ENCODE measurements at regions not wholly inside any gene's neighbourhood (a gene's known extent, or its start where the extent isn't known, plus 50 kb on each side); places are given as distances from the start of the nearest gene placed in this dataset.
"Not testable (repeated sequence)": the region's sequence is repeated elsewhere in the genome, so short reads cannot be mapped to it uniquely, and the experiment has no call there.

DNA sequence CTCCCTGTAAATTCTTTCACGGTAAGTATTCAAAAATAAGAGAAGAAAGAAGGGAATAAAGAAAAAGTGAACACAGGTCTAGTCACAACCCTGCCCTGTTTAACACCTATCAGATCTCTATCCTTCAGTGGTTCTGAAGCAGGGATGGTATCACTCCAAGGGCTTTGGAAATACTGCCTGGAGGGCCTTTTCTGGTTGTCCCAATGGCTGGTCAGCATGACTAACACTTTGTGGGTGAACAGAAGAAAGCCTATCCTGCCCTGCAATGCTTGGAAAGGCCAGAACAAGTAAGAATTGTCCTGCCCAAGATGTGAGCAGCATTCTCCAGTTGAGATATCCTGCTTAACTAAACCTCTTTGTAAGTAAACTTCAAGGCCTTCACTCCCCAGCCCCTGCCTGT, 124.9 kb downstream of the TMEM167A start:
- DNase-seq: no peak

DNA sequence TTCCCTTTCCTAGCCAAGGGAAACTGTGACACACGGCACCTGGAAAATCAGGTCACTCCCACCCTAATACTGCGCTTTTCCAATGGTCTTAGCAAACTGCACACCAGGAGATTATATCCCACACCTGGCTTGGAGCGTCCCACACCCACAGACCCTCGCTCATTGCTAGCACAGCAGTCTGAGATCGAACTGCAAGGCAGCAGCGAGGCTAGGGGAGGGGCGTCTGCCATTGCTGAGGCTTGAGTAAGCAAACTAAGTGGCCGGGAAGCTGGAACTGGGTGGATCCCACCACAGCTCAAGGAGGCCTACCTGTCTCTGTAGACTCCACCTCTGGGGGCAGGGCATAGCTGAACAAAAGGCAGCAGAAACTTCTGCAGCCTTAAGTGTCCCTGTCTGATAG, 132.9 kb downstream of the TMEM167A start:
- DNase-seq: not testable (repeated sequence)

DNA sequence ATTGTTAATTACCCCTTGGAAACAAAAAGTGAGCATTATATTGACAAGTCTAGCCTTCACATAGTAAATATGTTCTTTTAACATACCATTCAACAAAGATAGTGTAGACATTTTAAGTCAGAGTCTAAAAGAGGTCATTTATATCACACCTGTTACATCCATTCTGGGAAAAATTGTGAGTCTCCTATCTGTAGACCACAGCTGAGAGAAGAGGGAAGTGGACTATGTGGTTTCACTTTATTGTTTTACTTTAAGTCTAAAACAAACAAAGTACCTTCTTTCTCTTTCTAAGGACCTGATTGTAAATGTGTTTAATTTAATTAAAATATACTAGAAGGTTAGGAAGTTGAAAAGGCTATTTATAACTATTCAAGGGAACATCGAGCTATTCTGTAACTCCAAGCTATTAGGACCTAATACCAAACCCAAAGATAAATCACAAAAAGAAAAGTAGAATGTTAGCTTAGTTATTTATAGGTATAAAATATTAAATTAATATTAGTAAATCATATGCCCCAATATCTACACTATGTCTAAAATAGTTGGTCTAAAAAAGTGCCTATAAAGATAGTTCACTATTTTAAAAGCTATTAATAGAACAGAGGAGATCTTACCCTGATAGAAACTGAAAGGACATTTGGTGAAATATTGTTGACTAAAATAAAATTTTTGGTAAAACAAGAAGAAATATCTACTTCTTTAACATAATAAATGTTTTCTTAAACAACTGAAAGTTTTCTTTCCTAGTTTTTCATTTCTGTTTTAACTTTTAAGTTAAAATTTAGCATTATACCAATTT, 134.9 kb downstream of the TMEM167A start:
- no peak for DNase-seq

DNA sequence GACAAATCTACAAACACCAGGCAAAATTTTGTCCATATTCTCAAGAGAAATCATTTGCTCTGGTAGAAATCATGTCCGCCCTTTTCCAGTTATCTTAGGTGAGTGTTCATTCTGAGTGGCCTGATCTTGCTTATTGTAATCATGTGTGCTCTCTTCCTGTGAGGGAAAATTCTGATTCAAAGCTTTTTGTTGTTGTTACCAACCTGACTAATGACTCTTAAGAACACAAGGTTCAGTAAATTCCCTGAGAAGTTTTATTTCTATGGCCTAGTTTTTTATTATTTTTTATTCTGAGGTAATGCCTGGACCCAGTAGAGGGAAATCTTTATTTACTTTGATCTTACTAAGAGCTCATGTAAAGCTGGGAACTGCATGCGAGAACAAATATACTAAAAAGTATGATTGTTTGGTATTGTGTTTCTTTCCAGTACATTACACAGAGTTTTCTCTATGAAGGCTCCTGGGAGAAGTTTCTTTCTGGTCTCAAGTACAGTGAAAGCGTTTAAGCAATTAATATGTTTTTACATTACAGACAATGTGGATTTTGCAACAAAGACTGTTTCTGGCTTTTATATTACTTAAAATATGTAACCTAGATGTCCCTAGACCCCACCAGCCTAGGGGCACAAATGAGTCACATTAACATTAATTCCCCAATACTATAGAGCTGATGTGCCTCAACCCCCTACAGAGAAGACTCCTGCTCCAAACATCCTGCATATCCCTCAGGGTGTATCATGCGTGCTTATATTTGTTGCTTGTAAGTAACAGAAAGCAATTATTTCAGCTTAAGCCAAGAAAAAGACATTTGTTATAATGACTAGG, 138.1 kb downstream of the TMEM167A start:
- DNase-seq: no peak

DNA sequence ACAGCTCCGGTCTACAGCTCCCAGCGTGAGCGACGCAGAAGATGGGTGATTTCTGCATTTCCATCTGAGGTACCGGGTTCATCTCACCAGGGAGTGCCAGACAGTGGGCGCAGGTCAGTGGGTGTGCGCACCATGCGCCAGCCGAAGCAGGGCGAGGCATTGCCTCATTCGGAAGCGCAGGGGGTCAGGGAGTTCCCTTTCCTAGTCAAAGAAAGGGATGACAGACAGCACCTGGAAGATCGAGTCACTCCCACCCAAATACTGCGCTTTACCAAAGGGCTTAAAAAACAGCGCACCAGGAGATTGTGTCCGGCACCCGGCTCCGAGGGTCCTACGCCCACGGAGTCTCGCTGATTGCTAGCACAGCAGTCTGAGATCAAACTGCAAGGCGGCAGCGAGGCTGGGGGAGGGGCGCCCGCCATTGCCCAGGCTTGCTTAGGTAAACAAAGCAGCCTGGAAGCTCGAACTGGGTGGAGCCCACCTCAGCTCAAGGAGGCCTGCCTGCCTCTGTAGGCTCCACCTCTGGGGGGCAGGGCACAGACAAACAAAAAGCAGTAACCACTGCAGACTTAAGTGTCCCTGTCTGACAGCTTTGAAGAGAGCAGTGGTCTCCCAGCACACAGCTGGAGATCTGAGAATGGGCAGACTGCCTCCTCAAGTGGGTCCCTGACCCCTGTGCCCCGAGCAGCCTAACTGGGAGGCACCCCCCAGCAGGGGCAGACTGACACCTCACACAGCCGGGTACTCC, 144.5 kb downstream of the TMEM167A start:
- not testable (repeated sequence) for DNase-seq

DNA sequence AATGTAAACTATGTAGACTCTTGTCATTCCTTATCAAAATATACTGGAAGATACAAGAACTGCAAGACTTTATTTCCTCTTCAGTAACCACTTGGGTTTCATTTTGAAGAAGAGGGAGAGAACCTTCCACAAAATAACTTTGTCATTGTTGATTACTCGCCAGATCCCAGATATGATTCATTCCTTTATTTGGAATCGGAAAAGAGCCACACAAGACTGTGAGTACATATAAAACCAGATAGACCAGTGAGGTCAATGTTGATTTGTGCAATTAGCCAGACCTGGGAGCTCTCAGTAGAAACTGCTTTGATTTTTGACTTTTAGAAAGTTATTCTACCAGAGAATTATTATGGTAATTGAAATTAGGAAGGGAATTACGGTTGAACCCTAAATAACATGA, 146.1 kb downstream of the TMEM167A start:
- peak in 1 of 4 experiments; percentile 10 for DNase-seq

DNA sequence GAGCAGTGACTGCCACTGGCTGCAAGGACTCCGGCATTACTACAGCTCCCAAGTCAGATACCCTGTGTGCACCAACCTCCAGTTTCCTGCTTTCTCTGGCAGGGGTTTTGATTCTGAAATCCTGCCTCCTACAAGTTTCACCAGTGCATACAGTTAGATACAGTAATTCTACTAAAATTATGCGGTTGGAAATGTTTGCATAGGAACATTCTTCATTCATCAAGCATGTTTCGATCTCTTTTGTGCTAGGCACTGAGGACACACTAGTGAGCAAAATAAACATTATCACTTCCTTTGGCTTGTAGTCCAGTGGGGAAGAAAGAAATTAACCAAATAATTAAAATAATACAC, 152.2 kb downstream of the TMEM167A start:
- DNase-seq: no peak

DNA sequence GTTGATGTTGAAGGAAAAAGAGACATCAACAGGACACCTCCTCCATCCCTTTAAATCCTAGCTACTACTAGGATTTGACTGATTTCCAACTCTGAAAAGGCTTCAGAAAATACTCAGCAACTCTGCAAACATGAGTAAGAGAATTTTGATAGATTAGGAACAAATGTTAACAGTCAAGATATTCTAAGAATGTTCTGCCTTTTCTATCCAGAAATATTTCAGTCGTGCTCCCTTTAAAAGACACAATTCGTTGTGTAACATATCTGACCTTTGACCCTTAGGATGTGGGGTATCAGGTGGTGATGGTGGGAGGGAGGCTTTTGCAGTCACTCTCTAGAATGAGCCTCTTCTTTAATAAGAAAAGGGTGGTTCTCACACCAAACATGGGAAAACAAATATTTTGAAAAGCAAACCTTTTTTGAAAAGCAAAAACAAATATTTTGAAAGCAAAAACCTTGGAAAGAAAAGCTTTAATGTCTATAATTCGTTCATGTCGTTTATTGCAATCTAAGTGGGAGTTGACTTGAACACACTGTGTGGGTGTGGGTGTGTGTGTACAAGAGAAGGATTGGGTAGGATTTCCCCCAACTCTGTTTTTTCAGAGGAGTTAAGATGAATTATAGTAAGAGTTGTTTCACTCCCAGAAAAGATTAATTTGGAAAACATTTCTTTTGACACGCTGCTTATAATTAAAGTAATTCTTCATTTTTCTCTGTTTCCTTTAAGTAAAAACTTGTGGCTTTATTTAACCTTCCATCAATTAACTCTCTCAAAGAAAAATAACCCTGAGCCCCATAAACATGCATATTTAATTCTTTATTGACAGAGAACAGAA, 152.8 kb downstream of the TMEM167A start:
- no peak for DNase-seq

DNA sequence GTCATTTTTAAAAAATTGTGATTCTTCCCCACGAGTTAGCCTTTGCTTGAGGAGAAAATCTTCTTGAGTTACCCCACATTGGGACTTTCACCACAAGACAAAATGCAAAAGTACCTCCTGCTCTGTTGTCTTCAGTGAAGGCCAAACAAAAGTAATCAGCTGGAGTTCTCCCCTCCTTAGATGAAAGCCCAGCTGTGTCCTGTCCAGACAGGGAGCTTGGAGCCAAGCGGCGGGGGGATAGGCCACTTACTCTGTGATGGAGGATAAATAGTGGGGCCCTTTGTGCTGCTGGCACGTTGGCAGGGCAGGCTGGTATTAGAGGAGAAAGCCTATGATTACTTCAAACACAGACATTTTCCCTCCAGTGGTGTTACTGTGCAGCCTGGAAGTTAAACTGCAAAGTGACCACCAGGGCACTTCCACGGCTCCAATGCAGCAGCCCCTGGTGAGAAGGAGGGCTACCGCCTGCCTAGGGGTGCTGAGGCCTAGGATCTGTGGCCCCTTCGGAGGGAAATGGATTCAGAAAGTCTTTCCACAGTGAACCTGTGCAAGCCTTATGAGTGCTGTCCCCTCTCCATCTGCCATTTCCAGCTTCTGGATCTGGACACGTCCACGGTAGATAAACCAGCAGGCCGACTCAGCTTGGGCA, 155.0 kb downstream of the TMEM167A start:
- no peak for DNase-seq

DNA sequence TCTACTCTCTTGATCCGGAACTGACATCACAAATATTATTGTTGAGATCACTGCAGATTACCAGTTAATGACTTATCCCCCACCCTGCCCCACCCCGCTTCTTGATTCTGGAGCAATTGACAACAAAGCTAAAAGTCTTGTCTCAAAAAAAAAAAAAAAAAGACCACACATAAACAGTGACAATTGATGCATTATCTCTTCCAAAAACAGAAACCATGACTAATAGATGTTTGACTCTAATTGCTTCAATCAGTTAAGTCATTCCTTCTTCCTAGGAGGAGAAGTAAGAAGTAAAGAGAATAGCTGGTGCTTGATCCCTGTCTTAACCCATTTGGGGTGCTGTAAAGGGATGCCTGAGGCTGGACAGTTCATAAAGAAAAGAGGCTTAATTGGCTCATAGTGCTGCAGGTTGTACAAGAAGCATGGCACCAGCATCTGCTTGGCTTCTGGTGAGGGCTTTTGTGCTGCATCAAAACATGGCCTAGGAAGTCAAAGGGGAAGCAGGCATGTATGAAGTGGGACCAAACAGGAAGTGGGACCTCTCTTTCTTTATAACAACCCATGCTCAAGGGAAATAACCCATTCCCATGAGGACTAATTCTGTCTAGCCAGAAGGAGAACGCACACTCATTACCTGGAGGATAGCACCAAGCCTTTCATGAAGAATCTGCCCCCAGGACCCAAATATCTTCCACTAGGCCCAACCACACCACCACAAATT, 158.7 kb downstream of the TMEM167A start:
- peak in 1 of 4 experiments; percentile 22 for DNase-seq

DNA sequence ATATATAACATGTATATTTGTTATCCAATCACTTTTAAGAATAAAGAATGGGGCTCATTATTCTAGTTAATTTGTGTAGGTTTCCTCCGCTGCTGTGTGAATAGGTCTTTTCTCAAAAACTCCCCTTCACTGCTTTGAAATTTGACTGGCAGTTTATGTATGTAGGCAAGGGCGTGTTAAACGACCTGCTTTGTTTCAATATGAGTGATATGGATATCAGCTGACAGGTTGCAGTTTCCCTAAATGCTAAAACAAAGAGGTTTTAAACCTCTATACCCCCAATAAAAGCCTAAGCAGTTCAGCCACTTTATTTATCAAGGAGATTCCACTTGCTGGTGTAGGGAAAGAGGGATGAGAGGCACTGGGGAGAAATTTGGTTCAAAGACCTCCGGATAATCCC, 159.6 kb downstream of the TMEM167A start:
- DNase-seq: no peak

DNA sequence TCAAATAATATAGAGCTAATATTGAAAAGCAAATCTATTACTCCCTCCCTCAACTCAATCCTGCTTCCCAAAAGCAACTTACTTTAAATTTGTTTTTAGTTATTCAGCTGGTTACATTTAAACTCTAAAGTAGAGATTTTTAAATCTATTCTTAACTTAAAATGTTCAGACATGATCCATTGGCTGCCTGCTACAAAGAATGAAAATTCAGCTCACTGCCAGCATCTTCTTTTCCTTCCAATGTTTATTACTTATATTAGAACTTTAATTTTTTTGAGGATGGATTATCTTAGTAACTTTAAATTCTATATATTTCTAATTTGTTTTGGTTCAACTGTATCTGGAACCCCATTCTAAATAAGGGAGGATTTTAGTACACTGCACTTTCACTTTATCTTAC, 163.2 kb downstream of the TMEM167A start:
- no peak for DNase-seq

DNA sequence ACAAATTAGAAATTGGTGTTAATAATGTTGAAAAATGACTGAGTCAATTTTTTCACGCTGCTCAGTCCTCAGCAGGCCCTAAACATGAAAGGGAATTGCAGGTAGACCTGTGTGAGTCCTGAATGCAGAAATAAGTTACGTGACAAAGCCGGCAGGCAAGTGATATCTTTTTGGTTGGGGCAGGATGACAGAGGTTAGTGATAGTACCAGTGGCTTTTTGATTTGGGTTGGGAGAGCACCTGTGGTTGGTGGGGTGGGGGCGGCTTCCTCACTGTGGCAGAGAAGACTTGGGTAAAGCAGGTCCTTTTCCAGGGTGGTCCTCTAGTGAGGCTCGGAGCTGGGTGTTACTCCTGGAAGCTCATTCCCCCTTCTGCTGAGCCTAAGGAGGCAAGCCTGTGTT, 164.7 kb downstream of the TMEM167A start:
- no peak for DNase-seq

DNA sequence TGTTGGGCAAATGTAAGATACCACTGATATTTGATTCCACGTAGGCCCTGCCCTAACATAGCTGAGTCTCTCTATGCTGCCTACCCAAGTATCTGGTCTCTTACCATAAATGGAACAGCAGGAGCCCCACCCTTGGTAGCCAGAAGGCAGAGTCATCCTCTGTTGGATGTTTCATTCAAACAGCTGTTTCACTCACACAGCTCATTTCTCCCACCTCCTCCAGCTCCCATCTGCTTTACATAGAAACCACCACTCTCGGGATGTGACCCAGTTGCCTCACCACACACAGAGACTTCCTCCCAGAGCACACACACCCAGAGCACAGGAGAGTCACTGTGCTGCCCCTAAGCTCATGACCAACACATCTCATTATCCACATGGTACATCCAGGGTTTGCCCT, 165.3 kb downstream of the TMEM167A start:
- DNase-seq: no peak

DNA sequence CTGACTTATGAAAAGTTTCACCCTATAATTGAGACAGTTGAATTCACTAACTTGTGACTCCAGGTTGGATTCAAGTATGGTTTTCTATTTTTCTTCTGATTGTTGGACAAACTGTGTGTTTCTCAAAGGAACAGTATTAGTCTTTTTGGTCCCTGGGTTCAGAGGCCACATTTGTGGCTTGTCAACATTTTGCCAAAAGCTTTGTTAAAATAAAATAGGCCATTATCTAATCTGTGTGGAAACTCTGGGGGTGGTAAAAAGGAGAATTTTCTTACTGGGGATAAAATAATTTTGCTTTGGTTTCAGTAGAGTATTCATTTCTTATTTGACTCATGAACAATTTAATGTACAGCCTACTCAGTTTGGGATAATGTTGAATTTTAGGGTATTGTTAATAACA, 166.3 kb downstream of the TMEM167A start:
- no peak for DNase-seq

DNA sequence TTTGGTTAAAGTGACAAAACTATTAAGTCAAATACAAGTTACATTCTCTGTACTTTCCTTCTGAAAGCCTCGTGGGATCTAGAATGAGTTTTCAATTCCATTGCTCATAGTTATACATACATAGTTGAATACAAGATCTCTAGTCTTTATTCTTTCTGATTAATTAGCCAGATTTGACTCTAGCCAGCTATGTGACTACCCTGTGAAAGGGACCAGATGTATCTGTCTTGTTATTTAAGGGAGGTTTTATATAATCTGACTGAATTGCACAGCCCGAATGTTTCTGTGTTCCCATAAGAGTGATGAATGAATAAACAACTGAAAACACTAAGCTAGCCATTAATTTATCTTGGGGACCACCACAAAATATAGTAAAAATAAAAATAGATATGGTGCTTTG, 166.7 kb downstream of the TMEM167A start:
- DNase-seq: no peak

DNA sequence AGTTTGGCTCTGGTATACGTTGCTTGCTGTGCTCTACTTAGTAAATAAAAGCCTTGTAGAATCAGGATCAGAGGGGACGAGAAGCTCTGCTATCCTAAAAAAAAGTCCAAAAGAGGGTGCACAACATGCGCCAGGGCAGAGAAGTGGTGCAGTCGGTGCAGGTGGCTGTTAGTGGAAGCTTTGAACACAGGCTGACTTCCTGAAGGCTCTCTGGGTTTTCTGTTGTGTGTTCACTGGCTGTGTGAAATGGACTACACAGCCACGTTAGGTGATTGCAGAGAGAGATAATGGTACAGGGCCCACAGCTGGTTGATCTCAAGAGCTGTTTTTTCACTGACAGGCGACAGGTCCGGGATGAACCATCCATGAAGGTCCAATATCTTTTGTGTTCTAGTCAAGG, 167.4 kb downstream of the TMEM167A start:
- no peak for DNase-seq

DNA sequence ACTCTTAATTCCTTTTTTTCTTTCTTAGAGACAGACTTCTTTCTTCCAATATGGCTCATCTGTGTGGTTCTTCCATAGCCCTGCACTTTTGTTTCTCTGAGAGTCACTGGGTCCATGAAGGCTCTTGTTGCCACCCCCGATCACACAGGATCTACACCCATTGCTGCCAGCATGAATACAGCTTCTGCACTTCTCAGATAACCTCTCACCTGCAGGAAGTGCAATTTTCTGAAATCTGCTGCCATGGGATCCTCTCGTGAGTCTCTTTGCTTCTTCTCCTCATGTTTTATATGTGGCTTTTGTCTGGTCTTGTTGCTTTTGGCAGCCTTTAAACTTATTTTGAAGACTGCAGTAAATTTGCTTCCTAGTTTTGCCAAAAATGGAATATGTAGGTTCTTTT, 171.2 kb downstream of the TMEM167A start:
- DNase-seq: no peak

DNA sequence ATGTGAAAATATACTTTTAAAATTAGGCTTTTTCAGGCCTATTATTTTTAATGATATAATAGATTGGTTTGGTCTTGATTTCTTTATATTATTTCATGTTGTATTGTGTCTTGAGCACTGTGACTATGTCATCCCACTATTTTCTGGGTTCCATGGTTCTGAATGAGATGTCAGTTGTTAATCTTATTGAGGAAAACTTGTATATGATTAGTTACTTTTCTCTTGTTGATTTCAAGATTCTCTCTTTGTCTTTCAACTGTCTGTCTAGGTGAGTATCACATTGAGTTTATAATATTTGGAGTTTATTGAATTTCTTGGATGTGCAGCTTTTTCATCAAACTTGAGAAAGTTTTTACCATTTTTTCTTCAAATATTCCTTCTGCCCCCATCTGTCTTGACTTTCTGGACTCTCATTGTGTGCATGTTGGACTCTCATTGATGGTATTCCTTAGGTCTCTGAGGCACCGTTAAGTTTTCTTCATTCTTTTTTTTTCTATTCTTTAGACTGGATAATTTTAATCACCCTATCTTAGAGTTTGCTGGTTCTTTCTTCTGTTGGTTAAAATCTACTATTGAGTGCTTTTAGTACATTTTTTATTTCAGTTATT, 175.8 kb downstream of the TMEM167A start:
- no peak for DNase-seq

DNA sequence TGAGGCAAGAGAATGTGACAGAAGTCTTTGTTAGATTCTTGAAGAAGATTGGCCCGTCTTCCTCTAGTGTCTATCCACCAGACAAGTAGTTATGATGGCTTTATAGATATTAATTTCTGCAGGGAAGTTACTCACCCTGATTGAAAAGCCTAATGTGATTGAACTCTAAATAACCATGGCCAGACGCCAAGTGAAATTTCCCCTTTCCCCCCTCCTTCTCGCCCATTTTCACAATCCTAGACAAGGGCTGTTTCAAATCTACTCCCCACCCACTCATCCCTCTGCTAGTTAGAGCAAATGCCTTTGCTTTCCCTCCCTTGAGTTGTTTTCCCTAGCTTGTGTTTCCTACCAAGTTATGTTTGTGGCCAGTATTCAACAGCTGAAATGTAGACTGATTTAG, 182.5 kb downstream of the TMEM167A start:
- DNase-seq: peak in 3 of 4 experiments; percentile 32 to 42 (median 37)

DNA sequence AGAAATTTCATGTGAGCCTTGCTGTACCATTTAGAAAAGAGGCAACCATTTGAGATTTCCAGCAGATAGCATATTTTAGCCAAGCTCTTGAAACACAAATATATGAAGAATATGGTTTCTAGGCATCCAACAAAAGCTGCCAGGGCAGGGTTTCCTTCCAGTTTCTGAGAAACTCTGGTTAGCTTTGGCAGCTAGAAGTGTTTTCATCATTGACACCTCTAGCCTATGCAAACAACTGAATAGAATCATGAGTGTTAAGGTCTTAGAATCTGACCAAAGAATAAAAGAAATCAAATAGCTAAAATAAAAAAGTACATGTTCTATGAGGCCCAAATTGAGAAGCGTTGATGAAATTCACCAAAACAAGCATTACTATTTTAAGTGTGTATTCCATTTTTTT, 188.1 kb downstream of the TMEM167A start:
- DNase-seq: no peak
